DOHH2 (cell line): ENCODE measurements at regions not wholly inside any gene's neighbourhood (a gene's known extent, or its start where the extent isn't known, plus 50 kb on each side); places are given as distances from the start of the nearest gene placed in this dataset.

Experiments
- CTCF ChIP-seq: fragments of 200-600 bp; sonication (generic); IDR thresholded peaks from one replicate; pipeline ENCODE4 v1.5.1; 2014; ENCODE audit warnings: antibody characterized with exemption, mild to moderate bottlenecking, low read depth, low read length; ENCODE audit not compliant: poor library complexity, severe bottlenecking
- EZH2phosphoT487 ChIP-seq: fragments of 200-600 bp; sonication (generic); IDR thresholded peaks from 2 replicates; pipeline ENCODE4 v1.6.1; 2017; ENCODE audit warnings: borderline replicate concordance, mild to moderate bottlenecking, antibody characterized with exemption, low read length, moderate library complexity, mixed read lengths

- TF ChIP-seq CTCF (no peak), EZH2phosphoT487 (no peak)
Observed at GRCh38 chr1:219269171-219269570, 95.5 kb downstream of the LYPLAL1 start.
